H1 (cell line): ENCODE measurements at regions not wholly inside any gene's neighbourhood (a gene's known extent, or its start where the extent isn't known, plus 50 kb on each side); places are given as distances from the start of the nearest gene placed in this dataset.

Experiments
- CTCF ChIA-PET: fragments of 300-600 bp; sonication (Branson Sonifier 250); formaldehyde crosslinking; loops from one replicate; lab custom pipeline; 2021; ENCODE audit not compliant: partially characterized antibody; lab: Charles Lee
- POLR2A ChIA-PET: fragments of 300-600 bp; sonication (Branson Sonifier 250); formaldehyde crosslinking; loops from one replicate; lab custom pipeline; 2021; ENCODE audit warnings: inconsistent platforms; ENCODE audit not compliant: partially characterized antibody; lab: Charles Lee
- DNase-seq, 2 experiments: peaks; one replicate each; pipeline versions ENCODE4 v3.0.0 to v3.0.0-alpha.2; 2010 to 2022; ENCODE audit warnings: low spot score in 2 of 2, low read depth in 1 of 2, mixed read lengths in 1 of 2
- FAIRE-seq: peaks from 2 replicates; lab custom pipeline; 2011; peaks lifted over from hg19 to GRCh38; lab: Jason Lieb, UNC
- H2AFZ ChIP-seq: 2 replicates; pipeline ENCODE4 v1.8.1; 2012; ENCODE audit warnings: low read length, inconsistent platforms
- H2AK5ac ChIP-seq: 2 replicates; pipeline ENCODE4 v1.6.1; 2013; ENCODE audit warnings: low read depth, low read length
- H2BK120ac ChIP-seq: replicated peaks from 2 replicates; pipeline ENCODE3; 2013; ENCODE audit warnings: low read depth, low read length, inconsistent platforms
- H2BK12ac ChIP-seq: 2 replicates; pipeline ENCODE4 v1.6.1; 2013; ENCODE audit warnings: low read depth, low read length
- H2BK15ac ChIP-seq: 2 replicates; pipeline ENCODE4 v1.6.1; 2013; ENCODE audit warnings: low read length
- H2BK20ac ChIP-seq: 2 replicates; pipeline ENCODE4 v1.6.1; 2013; ENCODE audit warnings: low read length
- H2BK5ac ChIP-seq: 2 replicates; pipeline ENCODE4 v1.6.1; 2013; ENCODE audit warnings: low read depth, low read length
- H3K14ac ChIP-seq: 2 replicates; pipeline ENCODE4 v1.6.1; 2013; ENCODE audit warnings: inconsistent platforms; ENCODE audit not compliant: insufficient read length
- H3K18ac ChIP-seq: 2 replicates; pipeline ENCODE4 v1.6.1; 2013; ENCODE audit warnings: low read length; ENCODE audit errors: extremely low read depth
- H3K23ac ChIP-seq: 2 replicates; pipeline ENCODE4 v1.6.1; 2013; ENCODE audit warnings: inconsistent platforms; ENCODE audit not compliant: insufficient read length
- H3K23me2 ChIP-seq: 2 replicates; pipeline ENCODE4 v1.6.1; 2013; ENCODE audit warnings: low read depth, low read length
- H3K27ac ChIP-seq: 2 replicates; pipeline ENCODE4 v1.6.1; 2011; ENCODE audit warnings: low read depth, low read length, inconsistent platforms
- H3K27me3 ChIP-seq, 4 experiments: replicated peaks in 1 of 4; 1 replicate in 1 of 4; 2 replicates in 3 of 4; pipeline versions ENCODE4 v1.6.1 to v1.8.1; 2011 to 2013; ENCODE audit warnings: low read length in 3 of 4, mild to moderate bottlenecking in 3 of 4, inconsistent platforms in 2 of 4, mixed read lengths in 2 of 4, moderate library complexity in 1 of 4; ENCODE audit not compliant: control insufficient read depth in 3 of 4, insufficient read depth in 3 of 4; ENCODE audit errors: extremely low read depth in 1 of 4
- H3K36me3 ChIP-seq, 4 experiments: 2 replicates each; pipeline versions ENCODE4 v1.6.1 to v1.8.1; 2011 to 2013; ENCODE audit warnings: mild to moderate bottlenecking in 4 of 4, low read length in 3 of 4, moderate library complexity in 2 of 4, control low read depth in 1 of 4, inconsistent platforms in 1 of 4; ENCODE audit not compliant: insufficient read depth in 4 of 4, control insufficient read depth in 2 of 4
- H3K4ac ChIP-seq: replicated peaks from 2 replicates; pipeline ENCODE3; 2013; ENCODE audit warnings: low read length, low read depth, mixed read lengths, inconsistent platforms; ENCODE audit not compliant: insufficient read length
- H3K4me1 ChIP-seq, 4 experiments: replicated peaks in 1 of 4; 1 replicate in 1 of 4; 2 replicates in 3 of 4; pipeline versions ENCODE4 v1.6.1 to v1.8.1; 2011 to 2013; ENCODE audit warnings: low read length in 3 of 4, inconsistent platforms in 2 of 4, mixed read lengths in 1 of 4; ENCODE audit not compliant: insufficient read depth in 4 of 4, control insufficient read depth in 3 of 4
- H3K4me2 ChIP-seq, 2 experiments: 2 replicates each; pipeline versions ENCODE4 v1.6.1 to v1.8.1; 2011 to 2013; ENCODE audit warnings: low read depth in 2 of 2, low read length in 2 of 2, control low read depth in 1 of 2, inconsistent platforms in 1 of 2, mild to moderate bottlenecking in 1 of 2; ENCODE audit not compliant: insufficient read depth in 1 of 2
- H3K4me3 ChIP-seq, 4 experiments: fragments of 200-600, 300-600 bp in 1 of 4; sonication (generic), shearing (Covaris generic), sonication (Bioruptor Twin) in 1 of 4; 2 replicates each; pipeline versions ENCODE4 v1.5.1 to v1.8.1; 2011 to 2016; ENCODE audit warnings: low read length in 4 of 4, low read depth in 3 of 4, control low read depth in 2 of 4, inconsistent platforms in 2 of 4, mild to moderate bottlenecking in 2 of 4, mixed read lengths in 1 of 4, moderate library complexity in 1 of 4; ENCODE audit not compliant: insufficient read depth in 2 of 4; ENCODE audit errors: extremely low read depth in 1 of 4
- H3K56ac ChIP-seq: replicated peaks from 2 replicates; pipeline ENCODE3; 2013; ENCODE audit warnings: low read depth, mild to moderate bottlenecking, mixed read lengths, low read length, inconsistent platforms; ENCODE audit not compliant: insufficient read length
- H3K79me1 ChIP-seq: 2 replicates; pipeline ENCODE4 v1.6.1; 2013; ENCODE audit warnings: low read depth, low read length, control low read depth
- H3K79me2 ChIP-seq, 2 experiments: 2 replicates each; pipeline versions ENCODE4 v1.6.1 to v1.8.1; 2012 to 2013; ENCODE audit warnings: low read length in 2 of 2, mild to moderate bottlenecking in 2 of 2, inconsistent platforms in 1 of 2; ENCODE audit not compliant: insufficient read depth in 2 of 2, control insufficient read depth in 1 of 2
- H3K9ac ChIP-seq, 4 experiments: replicated peaks in 1 of 4; 1 replicate in 1 of 4; 2 replicates in 3 of 4; pipeline versions ENCODE4 v1.6.1 to v1.8.1; 2011 to 2013; ENCODE audit warnings: low read depth in 3 of 4, low read length in 3 of 4, control low read depth in 2 of 4, mild to moderate bottlenecking in 2 of 4, moderate library complexity in 2 of 4, inconsistent platforms in 1 of 4; ENCODE audit errors: extremely low read depth in 1 of 4
- H3K9me3 ChIP-seq, 2 experiments: 2 replicates each; pipeline versions ENCODE4 v1.6.1 to v1.8.1; 2012 to 2013; ENCODE audit warnings: mild to moderate bottlenecking in 2 of 2, moderate library complexity in 2 of 2, control low read depth in 1 of 2, inconsistent platforms in 1 of 2, low read depth in 1 of 2, low read length in 1 of 2, mixed read lengths in 1 of 2; ENCODE audit not compliant: insufficient read depth in 2 of 2
- H4K20me1 ChIP-seq, 2 experiments: replicated peaks in 1 of 2; 2 replicates each; pipeline versions ENCODE3 to v1.8.1; 2011 to 2013; ENCODE audit warnings: inconsistent platforms in 2 of 2, low read length in 2 of 2, mild to moderate bottlenecking in 1 of 2; ENCODE audit not compliant: insufficient read depth in 2 of 2, control insufficient read depth in 1 of 2
- H4K5ac ChIP-seq: 2 replicates; pipeline ENCODE4 v1.6.1; 2013; ENCODE audit warnings: low read length, low read depth, mixed read lengths, inconsistent platforms; ENCODE audit not compliant: insufficient read length
- H4K8ac ChIP-seq: 2 replicates; pipeline ENCODE4 v1.8.0; 2013; ENCODE audit warnings: mild to moderate bottlenecking, moderate library complexity, low read length, inconsistent platforms; ENCODE audit not compliant: insufficient read depth; ENCODE audit errors: extremely low read depth
- H4K91ac ChIP-seq: replicated peaks from 2 replicates; pipeline ENCODE3; 2013; ENCODE audit warnings: low read length, mixed read lengths, inconsistent platforms; ENCODE audit not compliant: insufficient read length
- HDAC2 ChIP-seq, 2 experiments: fragments of 300-600 bp in 1 of 2; sonication (generic) in 1 of 2; IDR thresholded peaks; 2 replicates each; pipeline ENCODE4 v1.6.1; 2011 to 2012; ENCODE audit warnings: low read depth in 2 of 2, low read length in 2 of 2, mild to moderate bottlenecking in 2 of 2, moderate library complexity in 2 of 2, borderline replicate concordance in 1 of 2, inconsistent platforms in 1 of 2
- HDAC6 ChIP-seq: IDR thresholded peaks from one replicate; pipeline ENCODE4 v1.7.1; 2012; ENCODE audit warnings: low read depth, mild to moderate bottlenecking, inconsistent platforms, low read length, moderate library complexity
- POLR2AphosphoS5 ChIP-seq: IDR thresholded peaks from 2 replicates; pipeline ENCODE4 v1.6.1; 2011; ENCODE audit warnings: low read depth, low read length
- SIRT6 ChIP-seq: IDR thresholded peaks from one replicate; pipeline ENCODE4 v1.7.1; 2012; ENCODE audit warnings: low read length, inconsistent platforms
- YY1 ChIP-seq: IDR thresholded peaks from 2 replicates; pipeline ENCODE4 v1.6.1; 2011; ENCODE audit warnings: low read depth, mild to moderate bottlenecking, low read length
- WGBS, 2 experiments: shearing (Covaris generic) in 1 of 2; methylation state at CpG; one replicate each; pipeline versions ENCODE4 v1.1.6 to v1.1.7; 2013 to 2015; ENCODE audit warnings: low lambda C conversion rate in 2 of 2, mixed read lengths in 2 of 2, inconsistent platforms in 1 of 2, low coverage in 1 of 2, missing lambda C conversion rate in 1 of 2; ENCODE audit not compliant: insufficient replicate concordance in 2 of 2, insufficient coverage in 1 of 2, insufficient read length in 1 of 2; ENCODE audit errors: extremely low coverage in 1 of 2, missing lambda C conversion rate in 1 of 2; 5-methylcytosine and 5-hydroxymethylcytosine counted together

DNA sequence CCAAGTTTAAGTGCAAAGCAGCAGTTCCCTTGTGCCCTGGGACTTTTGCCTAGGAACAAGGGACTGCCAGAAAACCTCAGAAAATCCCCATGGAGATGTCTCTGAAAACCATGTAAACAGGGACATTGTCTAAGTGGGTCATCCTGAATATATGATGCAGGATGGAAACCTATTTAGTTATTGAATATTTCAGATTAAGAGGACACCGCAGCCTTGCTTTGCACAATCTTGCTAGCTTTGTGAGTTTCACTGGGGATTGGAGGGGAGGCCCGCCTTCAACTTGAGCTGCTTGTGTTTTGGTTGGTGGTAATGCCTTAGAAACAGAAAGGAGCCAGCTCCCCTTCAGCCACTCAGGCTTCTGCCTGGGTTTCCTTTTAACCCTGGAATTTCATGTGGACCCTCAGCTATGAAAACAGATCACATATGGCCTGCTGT, 112.8 kb downstream of the C9orf152 start:
- Histone ChIP-seq H2BK5ac (no peak overlapping the region), H4K91ac (no peak overlapping the region), H3K4me3 (no peak overlapping the region), H3K18ac (no peak overlapping the region), H3K36me3 (no peaks in the 10 kb centered on the region), H2AK5ac (no peak overlapping the region), H3K27me3 (no peaks in the 10 kb centered on the region), H3K79me2 (peaks cover 0 to 58% of the 10 kb centered on the region in 2 experiments; a peak in 2 of 4 replicates), H3K4me2 (no peak overlapping the region), H4K20me1 (peaks cover 0 to 7% of the 10 kb centered on the region in 2 experiments), H3K4ac (no peak overlapping the region), H3K14ac (no peak overlapping the region), H3K79me1 (peaks cover 6% of the 10 kb centered on the region), H4K8ac (no peak overlapping the region), H2BK20ac (no peak overlapping the region), H3K9ac (no peak overlapping the region), H3K23me2 (no peaks in the 10 kb centered on the region; the same call in 1 of the 2 replicates), H3K9me3 (no peaks in the 10 kb centered on the region), H2BK120ac (no peak overlapping the region), H2BK12ac (no peak overlapping the region), H3K56ac (no peak overlapping the region), H3K4me1 (peaks cover 0 to 13% (median 7%) of the 10 kb centered on the region in 4 experiments; a peak in 4 of 7 replicates), H3K27ac (no peak overlapping the region), H4K5ac (no peak overlapping the region), H3K23ac (no peak overlapping the region), H2AFZ (no peak overlapping the region), H2BK15ac (no peak overlapping the region)
- FAIRE-seq (no peak), DNase-seq (no peak)
- ChIA-PET POLR2A (interaction anchor here (1.7 kb wide), 1 partner anchor 36 kb away, joined by 4 read pairs; no protein-coding TSS in a partner anchor), CTCF (interaction anchor here (1.3 to 1.5 kb wide), 2 partner anchors 21 to 32 kb away, joined by 3 read pairs; no protein-coding TSS in a partner anchor)
- TF ChIP-seq POLR2AphosphoS5 (no peak), HDAC2 (IDR thresholded peaks at IDR 0.05; ENCODE audit: borderline replicate concordance in 1 of 2, low read depth in 2 of 2, low read length in 2 of 2) (no peak), HDAC6 (no peak), SIRT6 (no peak), YY1 (no peak)
- WGBS, 2 experiments: 76% methylated on average over 2 of the region's 2 CpGs; no CpG with 5 or more reads in 1 of the 2 experiments
